ACC112 (cell line): ENCODE measurements at regions not wholly inside any gene's neighbourhood (a gene's known extent, or its start where the extent isn't known, plus 50 kb on each side); places are given as distances from the start of the nearest gene placed in this dataset.
A peak's percentile ranks its signal among the peaks of the same experiment; 100 is the strongest.
"Not testable (repeated sequence)": the region's sequence is repeated elsewhere in the genome, so short reads cannot be mapped to it uniquely, and the experiment has no call there.

Experiments used
- H2AFZ ChIP-seq: fragments of 200-600 bp; sonication (generic); one replicate; pipeline ENCODE4 v1.6.0; 2017; ENCODE audit warnings: antibody characterized with exemption, low read length; ENCODE audit not compliant: unreplicated experiment
- H3K27ac ChIP-seq: fragments of 200-600 bp; sonication (generic); 2 replicates; pipeline ENCODE4 v1.5.1; 2014; ENCODE audit warnings: low read depth, mild to moderate bottlenecking, antibody characterized with exemption, low read length, moderate library complexity
- H3K27me3 ChIP-seq: fragments of 200-600 bp; sonication (generic); 2 replicates; pipeline ENCODE4 v1.6.1; 2014; ENCODE audit warnings: mild to moderate bottlenecking, antibody characterized with exemption, low read length, moderate library complexity, mixed read lengths; ENCODE audit not compliant: insufficient read depth
- H3K36me3 ChIP-seq: fragments of 200-600 bp; sonication (generic); 2 replicates; pipeline ENCODE4 v1.6.1; 2016; ENCODE audit warnings: mild to moderate bottlenecking, antibody characterized with exemption, low read length, moderate library complexity, mixed read lengths; ENCODE audit not compliant: insufficient read depth
- H3K4me1 ChIP-seq: fragments of 200-600 bp; sonication (generic); one replicate; pipeline ENCODE4 v1.6.1; 2016; ENCODE audit warnings: low read length, mixed read lengths; ENCODE audit not compliant: insufficient read depth, unreplicated experiment, control insufficient read depth
- H3K4me3 ChIP-seq: fragments of 200-600 bp; sonication (generic); 2 replicates; pipeline ENCODE4 v1.5.1; 2014; ENCODE audit warnings: mild to moderate bottlenecking, low read depth, low read length
- H3K79me2 ChIP-seq: fragments of 200-600 bp; sonication (generic); one replicate; pipeline ENCODE4 v1.6.0; 2016; ENCODE audit warnings: low read length; ENCODE audit not compliant: control insufficient read depth, unreplicated experiment, insufficient read depth

GRCh38 chr5:17412760-17413671, 85.0 kb upstream of the TAF11L2 start:
- no peaks in the 10 kb centered on the region for H3K36me3 ChIP-seq
- H3K4me3 ChIP-seq, result no peak overlapping the region
- no peak overlapping the region for H3K27ac ChIP-seq
- H3K4me1 ChIP-seq, result peaks cover 4% of the 10 kb centered on the region
- no peaks in the 10 kb centered on the region for H3K27me3 ChIP-seq
- no peak overlapping the region for H2AFZ ChIP-seq
- H3K79me2 ChIP-seq, result no peaks in the 10 kb centered on the region

- Histone ChIP-seq H3K4me1 (peaks cover 4% of the 10 kb centered on the region), H3K4me3 (no peak overlapping the region), H2AFZ (no peak overlapping the region), H3K79me2 (no peaks in the 10 kb centered on the region), H3K27ac (no peak overlapping the region), H3K36me3 (no peaks in the 10 kb centered on the region), H3K27me3 (no peaks in the 10 kb centered on the region)
Observed at GRCh38 chr5:17413691-17414090, 84.3 kb upstream of the TAF11L2 start.

- H3K27ac ChIP-seq, result no peak overlapping the region
- H3K4me1 ChIP-seq, result peaks cover 4% of the 10 kb centered on the region
- H3K4me3 ChIP-seq, result no peak overlapping the region
- H3K36me3 ChIP-seq, result no peaks in the 10 kb centered on the region
- H2AFZ ChIP-seq, result peak overlapping the region; percentile 53
- no peaks in the 10 kb centered on the region for H3K27me3 ChIP-seq
- no peaks in the 10 kb centered on the region for H3K79me2 ChIP-seq
Observed at GRCh38 chr5:17415321-17415758, 82.7 kb upstream of the TAF11L2 start.

GRCh38 chr5:17416374-17416773, 81.7 kb upstream of the TAF11L2 start:
- H3K36me3 ChIP-seq, H2AFZ ChIP-seq, H3K27ac ChIP-seq, H3K27me3 ChIP-seq, H3K4me3 ChIP-seq, H3K4me1 ChIP-seq, H3K79me2 ChIP-seq: not testable (repeated sequence)

DNA sequence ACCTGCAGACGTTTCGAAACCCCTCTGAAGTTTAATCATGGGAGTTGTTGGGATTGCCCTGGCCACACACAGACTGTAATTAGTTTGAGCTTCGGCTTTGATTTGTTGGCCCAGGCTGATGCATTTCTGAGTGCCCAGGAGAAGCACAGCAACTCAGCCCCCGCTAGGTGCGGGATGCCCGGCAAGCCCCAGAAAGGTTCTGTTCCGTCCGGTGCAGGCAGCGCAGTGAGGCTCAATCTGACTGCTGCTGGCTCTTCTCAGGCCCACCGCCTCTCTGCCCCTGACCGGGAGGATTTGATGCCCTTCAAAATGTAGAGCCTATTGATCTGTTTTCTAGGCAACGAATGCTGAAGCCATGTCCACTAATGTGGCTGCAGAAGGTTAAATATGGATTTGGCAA, 73.4 kb upstream of the TAF11L2 start:
- Histone ChIP-seq H3K4me3 (no peak overlapping the region), H3K79me2 (no peaks in the 10 kb centered on the region), H3K4me1 (no peaks in the 10 kb centered on the region), H2AFZ (no peak overlapping the region), H3K27me3 (0 out of 2 replicates have a peak, but pooled peaks cover 4% of the 10 kb centered on the region), H3K36me3 (no peaks in the 10 kb centered on the region), H3K27ac (no peak overlapping the region)

- H3K27me3 ChIP-seq, result 0 out of 2 replicates have a peak, but pooled peaks cover 4% of the 10 kb centered on the region
- no peak overlapping the region for H3K4me3 ChIP-seq
- no peaks in the 10 kb centered on the region for H3K79me2 ChIP-seq
- no peak overlapping the region for H3K27ac ChIP-seq
- no peak overlapping the region for H2AFZ ChIP-seq
- H3K4me1 ChIP-seq, result no peaks in the 10 kb centered on the region
- H3K36me3 ChIP-seq, result no peaks in the 10 kb centered on the region
Observed at GRCh38 chr5:17425385-17426070, 72.5 kb upstream of the TAF11L2 start.

DNA sequence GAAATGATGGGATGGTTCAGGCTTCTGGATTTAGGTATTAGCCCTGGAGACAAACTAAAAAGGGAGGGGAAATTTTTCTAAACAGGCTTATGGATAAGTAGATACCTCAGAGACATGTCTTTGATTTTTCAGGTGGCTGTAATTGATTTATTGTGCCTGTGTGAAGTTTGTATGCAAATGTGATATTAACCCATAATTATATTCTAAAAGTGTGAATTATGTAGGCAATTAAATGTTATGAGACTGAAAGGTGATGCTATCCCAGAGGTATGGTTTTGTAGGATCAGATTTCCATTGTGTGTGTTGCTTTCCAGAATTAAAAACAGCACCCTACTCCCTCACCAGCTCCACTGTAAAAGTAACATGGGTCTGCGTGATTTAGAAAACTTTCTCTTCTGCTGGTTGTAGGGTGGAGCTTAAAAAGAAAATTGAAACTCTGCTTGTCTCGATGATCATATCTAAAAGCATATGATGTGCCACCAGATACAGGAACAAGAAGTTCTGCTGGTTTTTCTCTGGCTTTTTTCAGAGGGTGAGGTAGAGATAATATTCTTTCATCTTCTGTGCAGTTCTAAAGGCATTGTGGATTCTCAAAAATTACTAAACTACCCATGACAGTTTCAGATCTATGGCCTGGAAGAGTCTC, 71.8 kb upstream of the TAF11L2 start:
- Histone ChIP-seq H3K4me3 (no peak overlapping the region), H3K79me2 (no peaks in the 10 kb centered on the region), H3K27ac (no peak overlapping the region), H3K27me3 (0 out of 2 replicates have a peak, but pooled peaks cover 4% of the 10 kb centered on the region), H3K4me1 (no peaks in the 10 kb centered on the region), H2AFZ (no peak overlapping the region), H3K36me3 (no peaks in the 10 kb centered on the region)

GRCh38 chr5:17428176-17428800, 69.7 kb upstream of the TAF11L2 start:
- 0 out of 2 replicates have a peak, but pooled peaks cover 4% of the 10 kb centered on the region for H3K27me3 ChIP-seq
- H3K27ac ChIP-seq, result no peak overlapping the region
- no peaks in the 10 kb centered on the region for H3K79me2 ChIP-seq
- no peak overlapping the region for H3K4me3 ChIP-seq
- no peaks in the 10 kb centered on the region for H3K4me1 ChIP-seq
- no peaks in the 10 kb centered on the region for H3K36me3 ChIP-seq
- no peak overlapping the region for H2AFZ ChIP-seq

GRCh38 chr5:17429353-17429752, 68.7 kb upstream of the TAF11L2 start:
- H3K4me3 ChIP-seq, result no peak overlapping the region
- 0 out of 2 replicates have a peak, but pooled peaks cover 4% of the 10 kb centered on the region for H3K27me3 ChIP-seq
- no peaks in the 10 kb centered on the region for H3K4me1 ChIP-seq
- H3K79me2 ChIP-seq, result no peaks in the 10 kb centered on the region
- no peak overlapping the region for H3K27ac ChIP-seq
- no peaks in the 10 kb centered on the region for H3K36me3 ChIP-seq
- H2AFZ ChIP-seq, result no peak overlapping the region

- Histone ChIP-seq H3K4me1 (no peaks in the 10 kb centered on the region), H3K27ac (no peak overlapping the region), H3K36me3 (no peaks in the 10 kb centered on the region), H3K4me3 (no peak overlapping the region), H2AFZ (no peak overlapping the region), H3K79me2 (no peaks in the 10 kb centered on the region), H3K27me3 (0 out of 2 replicates have a peak, but pooled peaks cover 4% of the 10 kb centered on the region)
Observed at GRCh38 chr5:17430241-17430640, 67.8 kb upstream of the TAF11L2 start.
